ENCODE measurements at regions not wholly inside any gene's neighbourhood (a gene's known extent, or its start where the extent isn't known, plus 50 kb on each side); places are given as distances from the start of the nearest gene placed in this dataset.

DNA sequence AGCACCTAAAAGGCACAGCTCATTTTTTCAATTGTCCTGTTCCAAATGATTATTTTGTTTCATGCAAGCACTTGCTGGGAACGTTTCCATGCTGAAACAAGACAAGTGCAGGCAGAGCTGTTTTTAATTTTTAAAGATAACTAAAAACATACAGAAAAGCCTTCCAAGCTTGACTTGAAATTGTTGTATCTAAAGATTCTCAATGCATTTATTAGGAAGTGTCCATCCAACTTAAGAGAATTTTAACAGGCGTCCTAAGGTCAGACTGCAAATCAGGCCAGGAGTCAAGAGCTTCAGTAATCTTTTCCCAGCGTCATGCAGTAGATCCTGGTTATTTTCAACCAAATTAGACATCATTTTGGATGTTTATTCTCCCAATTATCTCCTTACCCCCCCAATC, 702.8 kb downstream of the KCNJ2 start:
- no peak for ATAC-seq
- POLR2A ChIA-PET = no interaction called here

DNA sequence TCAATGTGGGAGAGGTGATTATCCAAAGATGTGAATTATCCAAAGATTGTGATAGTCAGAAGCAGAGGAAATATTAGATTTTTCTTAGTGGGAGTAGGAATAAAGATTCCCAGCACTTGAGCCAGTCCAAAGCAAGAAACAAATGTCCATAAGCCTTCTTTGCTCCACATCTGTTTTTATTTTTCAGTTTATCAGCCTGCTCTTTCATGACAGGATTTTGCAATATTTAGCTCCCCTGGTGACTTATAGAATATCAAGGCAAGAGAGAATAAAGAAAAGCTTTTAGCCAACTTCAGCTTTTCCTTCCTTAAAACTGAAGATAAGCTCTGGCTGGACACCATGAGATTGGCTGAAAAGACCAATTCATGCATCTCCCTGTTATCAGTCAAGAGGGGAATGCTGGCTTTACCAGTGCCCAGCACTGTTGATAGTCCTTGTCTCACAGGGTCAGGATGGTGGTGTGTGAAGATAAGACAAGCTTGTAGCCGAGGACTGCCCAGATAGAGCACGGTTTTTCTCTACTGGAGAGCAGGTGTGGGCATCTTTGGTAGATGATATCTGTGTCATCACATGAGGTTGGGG, 706.5 kb downstream of the KCNJ2 start:
- H3K9me3 Mint-ChIP-seq = peaks cover 6% of the 10 kb centered on the region; the same call in 1 of the 2 replicates
- no peak for ATAC-seq
- CTCF ChIA-PET = no interaction called here
- TF ChIP-seq ZNF416 (CRISPR knock-in tag; IDR thresholded peaks at IDR 0.05) = no peak
- TF ChIP-seq SOX15 (CRISPR knock-in tag; IDR thresholded peaks at IDR 0.05) = no peak
- TF ChIP-seq, protein P1, sequence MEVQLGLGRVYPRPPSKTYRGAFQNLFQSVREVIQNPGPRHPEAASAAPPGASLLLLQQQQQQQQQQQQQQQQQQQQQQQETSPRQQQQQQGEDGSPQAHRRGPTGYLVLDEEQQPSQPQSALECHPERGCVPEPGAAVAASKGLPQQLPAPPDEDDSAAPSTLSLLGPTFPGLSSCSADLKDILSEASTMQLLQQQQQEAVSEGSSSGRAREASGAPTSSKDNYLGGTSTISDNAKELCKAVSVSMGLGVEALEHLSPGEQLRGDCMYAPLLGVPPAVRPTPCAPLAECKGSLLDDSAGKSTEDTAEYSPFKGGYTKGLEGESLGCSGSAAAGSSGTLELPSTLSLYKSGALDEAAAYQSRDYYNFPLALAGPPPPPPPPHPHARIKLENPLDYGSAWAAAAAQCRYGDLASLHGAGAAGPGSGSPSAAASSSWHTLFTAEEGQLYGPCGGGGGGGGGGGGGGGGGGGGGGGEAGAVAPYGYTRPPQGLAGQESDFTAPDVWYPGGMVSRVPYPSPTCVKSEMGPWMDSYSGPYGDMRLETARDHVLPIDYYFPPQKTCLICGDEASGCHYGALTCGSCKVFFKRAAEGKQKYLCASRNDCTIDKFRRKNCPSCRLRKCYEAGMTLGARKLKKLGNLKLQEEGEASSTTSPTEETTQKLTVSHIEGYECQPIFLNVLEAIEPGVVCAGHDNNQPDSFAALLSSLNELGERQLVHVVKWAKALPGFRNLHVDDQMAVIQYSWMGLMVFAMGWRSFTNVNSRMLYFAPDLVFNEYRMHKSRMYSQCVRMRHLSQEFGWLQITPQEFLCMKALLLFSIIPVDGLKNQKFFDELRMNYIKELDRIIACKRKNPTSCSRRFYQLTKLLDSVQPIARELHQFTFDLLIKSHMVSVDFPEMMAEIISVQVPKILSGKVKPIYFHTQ (CRISPR knock-in tag; IDR thresholded peaks at IDR 0.05) = no peak
- TF ChIP-seq RELA (CRISPR knock-in tag; IDR thresholded peaks at IDR 0.05; ENCODE audit: borderline replicate concordance) = no peak
- no peak for TF ChIP-seq ELF4 (CRISPR knock-in tag; IDR thresholded peaks at IDR 0.05; ENCODE audit: low read depth)
- TF ChIP-seq, protein P2, sequence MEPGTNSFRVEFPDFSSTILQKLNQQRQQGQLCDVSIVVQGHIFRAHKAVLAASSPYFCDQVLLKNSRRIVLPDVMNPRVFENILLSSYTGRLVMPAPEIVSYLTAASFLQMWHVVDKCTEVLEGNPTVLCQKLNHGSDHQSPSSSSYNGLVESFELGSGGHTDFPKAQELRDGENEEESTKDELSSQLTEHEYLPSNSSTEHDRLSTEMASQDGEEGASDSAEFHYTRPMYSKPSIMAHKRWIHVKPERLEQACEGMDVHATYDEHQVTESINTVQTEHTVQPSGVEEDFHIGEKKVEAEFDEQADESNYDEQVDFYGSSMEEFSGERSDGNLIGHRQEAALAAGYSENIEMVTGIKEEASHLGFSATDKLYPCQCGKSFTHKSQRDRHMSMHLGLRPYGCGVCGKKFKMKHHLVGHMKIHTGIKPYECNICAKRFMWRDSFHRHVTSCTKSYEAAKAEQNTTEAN (CRISPR knock-in tag; IDR thresholded peaks at IDR 0.05) = no peak
- TF ChIP-seq, protein P3, sequence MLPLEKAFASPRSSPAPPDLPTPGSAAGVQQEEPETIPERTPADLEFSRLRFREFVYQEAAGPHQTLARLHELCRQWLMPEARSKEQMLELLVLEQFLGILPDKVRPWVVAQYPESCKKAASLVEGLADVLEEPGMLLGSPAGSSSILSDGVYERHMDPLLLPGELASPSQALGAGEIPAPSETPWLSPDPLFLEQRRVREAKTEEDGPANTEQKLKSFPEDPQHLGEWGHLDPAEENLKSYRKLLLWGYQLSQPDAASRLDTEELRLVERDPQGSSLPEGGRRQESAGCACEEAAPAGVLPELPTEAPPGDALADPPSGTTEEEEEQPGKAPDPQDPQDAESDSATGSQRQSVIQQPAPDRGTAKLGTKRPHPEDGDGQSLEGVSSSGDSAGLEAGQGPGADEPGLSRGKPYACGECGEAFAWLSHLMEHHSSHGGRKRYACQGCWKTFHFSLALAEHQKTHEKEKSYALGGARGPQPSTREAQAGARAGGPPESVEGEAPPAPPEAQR (CRISPR knock-in tag; IDR thresholded peaks at IDR 0.05) = no peak
- TF ChIP-seq, protein P4, sequence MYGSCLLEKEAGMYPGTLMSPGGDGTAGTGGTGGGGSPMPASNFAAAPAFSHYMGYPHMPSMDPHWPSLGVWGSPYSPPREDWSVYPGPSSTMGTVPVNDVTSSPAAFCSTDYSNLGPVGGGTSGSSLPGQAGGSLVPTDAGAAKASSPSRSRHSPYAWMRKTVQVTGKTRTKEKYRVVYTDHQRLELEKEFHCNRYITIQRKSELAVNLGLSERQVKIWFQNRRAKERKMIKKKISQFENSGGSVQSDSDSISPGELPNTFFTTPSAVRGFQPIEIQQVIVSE (CRISPR knock-in tag; IDR thresholded peaks at IDR 0.05; ENCODE audit: borderline replicate concordance) = no peak

More for the DNA sequence above, 702.8 kb downstream of the KCNJ2 start:
- Mint-ChIP-seq H3K4me3 (no peak overlapping the region), H3K36me3 (no peaks in the 10 kb centered on the region), H3K27ac (no peak overlapping the region), H3K9me3 (peaks cover 6% of the 10 kb centered on the region; the same call in 1 of the 2 replicates), H3K27me3 (ENCODE audit: low read depth) (no peaks in the 10 kb centered on the region; the same call in 1 of the 2 replicates), H3K4me1 (peaks cover 28% of the 10 kb centered on the region)
- DNase-seq (ENCODE audit: low spot score) = no peak
- CTCF ChIA-PET = no interaction called here
- TF ChIP-seq, protein P5, sequence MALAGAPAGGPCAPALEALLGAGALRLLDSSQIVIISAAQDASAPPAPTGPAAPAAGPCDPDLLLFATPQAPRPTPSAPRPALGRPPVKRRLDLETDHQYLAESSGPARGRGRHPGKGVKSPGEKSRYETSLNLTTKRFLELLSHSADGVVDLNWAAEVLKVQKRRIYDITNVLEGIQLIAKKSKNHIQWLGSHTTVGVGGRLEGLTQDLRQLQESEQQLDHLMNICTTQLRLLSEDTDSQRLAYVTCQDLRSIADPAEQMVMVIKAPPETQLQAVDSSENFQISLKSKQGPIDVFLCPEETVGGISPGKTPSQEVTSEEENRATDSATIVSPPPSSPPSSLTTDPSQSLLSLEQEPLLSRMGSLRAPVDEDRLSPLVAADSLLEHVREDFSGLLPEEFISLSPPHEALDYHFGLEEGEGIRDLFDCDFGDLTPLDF (CRISPR knock-in tag; IDR thresholded peaks at IDR 0.05) = no peak
- TF ChIP-seq HMGA2 (CRISPR knock-in tag; IDR thresholded peaks at IDR 0.05) = no peak
- no peak for TF ChIP-seq TP53 (CRISPR knock-in tag; IDR thresholded peaks at IDR 0.05)
- no peak for TF ChIP-seq MYBL2 (CRISPR knock-in tag; IDR thresholded peaks at IDR 0.05)
- TF ChIP-seq, protein P6, sequence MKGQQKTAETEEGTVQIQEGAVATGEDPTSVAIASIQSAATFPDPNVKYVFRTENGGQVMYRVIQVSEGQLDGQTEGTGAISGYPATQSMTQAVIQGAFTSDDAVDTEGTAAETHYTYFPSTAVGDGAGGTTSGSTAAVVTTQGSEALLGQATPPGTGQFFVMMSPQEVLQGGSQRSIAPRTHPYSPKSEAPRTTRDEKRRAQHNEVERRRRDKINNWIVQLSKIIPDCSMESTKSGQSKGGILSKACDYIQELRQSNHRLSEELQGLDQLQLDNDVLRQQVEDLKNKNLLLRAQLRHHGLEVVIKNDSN (CRISPR knock-in tag; IDR thresholded peaks at IDR 0.05) = no peak
- no peak for TF ChIP-seq NR3C1 (CRISPR knock-in tag; conservative IDR thresholded peaks at IDR 0.05; ENCODE audit: low read depth)
- TF ChIP-seq, protein P7, sequence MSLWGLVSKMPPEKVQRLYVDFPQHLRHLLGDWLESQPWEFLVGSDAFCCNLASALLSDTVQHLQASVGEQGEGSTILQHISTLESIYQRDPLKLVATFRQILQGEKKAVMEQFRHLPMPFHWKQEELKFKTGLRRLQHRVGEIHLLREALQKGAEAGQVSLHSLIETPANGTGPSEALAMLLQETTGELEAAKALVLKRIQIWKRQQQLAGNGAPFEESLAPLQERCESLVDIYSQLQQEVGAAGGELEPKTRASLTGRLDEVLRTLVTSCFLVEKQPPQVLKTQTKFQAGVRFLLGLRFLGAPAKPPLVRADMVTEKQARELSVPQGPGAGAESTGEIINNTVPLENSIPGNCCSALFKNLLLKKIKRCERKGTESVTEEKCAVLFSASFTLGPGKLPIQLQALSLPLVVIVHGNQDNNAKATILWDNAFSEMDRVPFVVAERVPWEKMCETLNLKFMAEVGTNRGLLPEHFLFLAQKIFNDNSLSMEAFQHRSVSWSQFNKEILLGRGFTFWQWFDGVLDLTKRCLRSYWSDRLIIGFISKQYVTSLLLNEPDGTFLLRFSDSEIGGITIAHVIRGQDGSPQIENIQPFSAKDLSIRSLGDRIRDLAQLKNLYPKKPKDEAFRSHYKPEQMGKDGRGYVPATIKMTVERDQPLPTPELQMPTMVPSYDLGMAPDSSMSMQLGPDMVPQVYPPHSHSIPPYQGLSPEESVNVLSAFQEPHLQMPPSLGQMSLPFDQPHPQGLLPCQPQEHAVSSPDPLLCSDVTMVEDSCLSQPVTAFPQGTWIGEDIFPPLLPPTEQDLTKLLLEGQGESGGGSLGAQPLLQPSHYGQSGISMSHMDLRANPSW (CRISPR knock-in tag; conservative IDR thresholded peaks at IDR 0.05; ENCODE audit: low read depth) = no peak
- TF ChIP-seq, protein P8, sequence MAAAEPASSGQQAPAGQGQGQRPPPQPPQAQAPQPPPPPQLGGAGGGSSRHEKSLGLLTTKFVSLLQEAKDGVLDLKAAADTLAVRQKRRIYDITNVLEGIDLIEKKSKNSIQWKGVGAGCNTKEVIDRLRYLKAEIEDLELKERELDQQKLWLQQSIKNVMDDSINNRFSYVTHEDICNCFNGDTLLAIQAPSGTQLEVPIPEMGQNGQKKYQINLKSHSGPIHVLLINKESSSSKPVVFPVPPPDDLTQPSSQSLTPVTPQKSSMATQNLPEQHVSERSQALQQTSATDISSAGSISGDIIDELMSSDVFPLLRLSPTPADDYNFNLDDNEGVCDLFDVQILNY (CRISPR knock-in tag; IDR thresholded peaks at IDR 0.05) = no peak
- TF ChIP-seq, protein P9, sequence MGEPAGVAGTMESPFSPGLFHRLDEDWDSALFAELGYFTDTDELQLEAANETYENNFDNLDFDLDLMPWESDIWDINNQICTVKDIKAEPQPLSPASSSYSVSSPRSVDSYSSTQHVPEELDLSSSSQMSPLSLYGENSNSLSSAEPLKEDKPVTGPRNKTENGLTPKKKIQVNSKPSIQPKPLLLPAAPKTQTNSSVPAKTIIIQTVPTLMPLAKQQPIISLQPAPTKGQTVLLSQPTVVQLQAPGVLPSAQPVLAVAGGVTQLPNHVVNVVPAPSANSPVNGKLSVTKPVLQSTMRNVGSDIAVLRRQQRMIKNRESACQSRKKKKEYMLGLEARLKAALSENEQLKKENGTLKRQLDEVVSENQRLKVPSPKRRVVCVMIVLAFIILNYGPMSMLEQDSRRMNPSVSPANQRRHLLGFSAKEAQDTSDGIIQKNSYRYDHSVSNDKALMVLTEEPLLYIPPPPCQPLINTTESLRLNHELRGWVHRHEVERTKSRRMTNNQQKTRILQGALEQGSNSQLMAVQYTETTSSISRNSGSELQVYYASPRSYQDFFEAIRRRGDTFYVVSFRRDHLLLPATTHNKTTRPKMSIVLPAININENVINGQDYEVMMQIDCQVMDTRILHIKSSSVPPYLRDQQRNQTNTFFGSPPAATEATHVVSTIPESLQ (CRISPR knock-in tag; IDR thresholded peaks at IDR 0.05) = no peak

More for the DNA sequence above, 706.5 kb downstream of the KCNJ2 start:
- no peak for DNase-seq (ENCODE audit: low spot score)
- Mint-ChIP-seq H3K27ac (no peak overlapping the region), H3K4me3 (no peak overlapping the region), H3K4me1 (peaks cover 15% of the 10 kb centered on the region), H3K36me3 (no peaks in the 10 kb centered on the region), H3K27me3 (ENCODE audit: low read depth) (no peaks in the 10 kb centered on the region; the same call in 1 of the 2 replicates)
- POLR2A ChIA-PET = no interaction called here
